ENCODE measurements at regions not wholly inside any gene's neighbourhood (a gene's known extent, or its start where the extent isn't known, plus 50 kb on each side); places are given as distances from the start of the nearest gene placed in this dataset.

GRCh38 chr9:78775696-78776295 lies 478.9 kb downstream of the PSAT1 start:
- Histone ChIP-seq H3K27ac (no peak overlapping the region), H4K20me1 (ENCODE audit: insufficient read depth) (no peaks in the 10 kb centered on the region), H3K4me2 (no peak overlapping the region), H3K9ac (no peak overlapping the region), H2AFZ (ENCODE audit: low read depth) (no peak overlapping the region), H3K36me3 (ENCODE audit: insufficient read depth) (no peaks in the 10 kb centered on the region), H3K79me2 (ENCODE audit: insufficient read depth, low read depth) (no peaks in the 10 kb centered on the region), H3K27me3 (ENCODE audit: insufficient read depth, low read depth) (no peaks in the 10 kb centered on the region), H3K4me3 (IDR thresholded peaks at IDR 0.05; ENCODE audit: insufficient read depth, low read depth, low read length) (no peak overlapping the region), H3K4me1 (ENCODE audit: low read depth, poor library complexity, severe bottlenecking) (no peaks in the 10 kb centered on the region)
- no peak for TF ChIP-seq CTCF (conservative IDR thresholded peaks at IDR 0.05; ENCODE audit: low read depth, low read length)

- Histone ChIP-seq H3K9ac (no peak overlapping the region), H3K4me3 (IDR thresholded peaks at IDR 0.05; ENCODE audit: insufficient read depth, low read depth, low read length) (no peak overlapping the region), H3K79me2 (ENCODE audit: insufficient read depth, low read depth) (no peaks in the 10 kb centered on the region), H3K4me2 (no peak overlapping the region), H3K36me3 (ENCODE audit: insufficient read depth) (no peaks in the 10 kb centered on the region), H3K27me3 (ENCODE audit: insufficient read depth, low read depth) (no peaks in the 10 kb centered on the region), H3K4me1 (ENCODE audit: low read depth, poor library complexity, severe bottlenecking) (no peaks in the 10 kb centered on the region), H4K20me1 (ENCODE audit: insufficient read depth) (no peaks in the 10 kb centered on the region), H3K27ac (no peak overlapping the region), H2AFZ (ENCODE audit: low read depth) (no peak overlapping the region)
- no peak for TF ChIP-seq CTCF (conservative IDR thresholded peaks at IDR 0.05; ENCODE audit: low read depth, low read length)
Measured at GRCh38 chr9:78777747-78778146, 480.8 kb downstream of the PSAT1 start.

- no peak for TF ChIP-seq CTCF (conservative IDR thresholded peaks at IDR 0.05; ENCODE audit: low read depth, low read length)
- H3K27ac ChIP-seq, result no peak overlapping the region
Measured at GRCh38 chr9:78778318-78778717, 481.4 kb downstream of the PSAT1 start.

GRCh38 chr9:78778861-78779374 lies 482.0 kb downstream of the PSAT1 start:
- Histone ChIP-seq H3K27ac (no peak overlapping the region), H3K36me3 (ENCODE audit: insufficient read depth) (no peaks in the 10 kb centered on the region), H3K4me2 (no peak overlapping the region), H3K79me2 (ENCODE audit: insufficient read depth, low read depth) (no peaks in the 10 kb centered on the region), H3K4me3 (IDR thresholded peaks at IDR 0.05; ENCODE audit: insufficient read depth, low read depth, low read length) (no peak overlapping the region), H3K4me1 (ENCODE audit: low read depth, poor library complexity, severe bottlenecking) (no peaks in the 10 kb centered on the region), H3K27me3 (ENCODE audit: insufficient read depth, low read depth) (no peaks in the 10 kb centered on the region), H2AFZ (ENCODE audit: low read depth) (no peak overlapping the region), H4K20me1 (ENCODE audit: insufficient read depth) (no peaks in the 10 kb centered on the region), H3K9ac (no peak overlapping the region)
- TF ChIP-seq CTCF (conservative IDR thresholded peaks at IDR 0.05; ENCODE audit: low read depth, low read length), result no peak

More at GRCh38 chr9:78778318-78778717, 481.4 kb downstream of the PSAT1 start:
- H3K4me2 ChIP-seq, result no peak overlapping the region
- H3K4me3 ChIP-seq (IDR thresholded peaks at IDR 0.05; ENCODE audit: insufficient read depth, low read depth, low read length), result no peak overlapping the region
- H2AFZ ChIP-seq (ENCODE audit: low read depth), result no peak overlapping the region
- no peaks in the 10 kb centered on the region for H4K20me1 ChIP-seq (ENCODE audit: insufficient read depth)
- no peaks in the 10 kb centered on the region for H3K36me3 ChIP-seq (ENCODE audit: insufficient read depth)
- no peaks in the 10 kb centered on the region for H3K4me1 ChIP-seq (ENCODE audit: low read depth, poor library complexity, severe bottlenecking)
- H3K27me3 ChIP-seq (ENCODE audit: insufficient read depth, low read depth), result no peaks in the 10 kb centered on the region
- H3K9ac ChIP-seq, result no peak overlapping the region
- no peaks in the 10 kb centered on the region for H3K79me2 ChIP-seq (ENCODE audit: insufficient read depth, low read depth)

Measured in KMS-11 (cell line).